ENCODE measurements at regions not wholly inside any gene's neighbourhood (a gene's known extent, or its start where the extent isn't known, plus 50 kb on each side); places are given as distances from the start of the nearest gene placed in this dataset.

DNA sequence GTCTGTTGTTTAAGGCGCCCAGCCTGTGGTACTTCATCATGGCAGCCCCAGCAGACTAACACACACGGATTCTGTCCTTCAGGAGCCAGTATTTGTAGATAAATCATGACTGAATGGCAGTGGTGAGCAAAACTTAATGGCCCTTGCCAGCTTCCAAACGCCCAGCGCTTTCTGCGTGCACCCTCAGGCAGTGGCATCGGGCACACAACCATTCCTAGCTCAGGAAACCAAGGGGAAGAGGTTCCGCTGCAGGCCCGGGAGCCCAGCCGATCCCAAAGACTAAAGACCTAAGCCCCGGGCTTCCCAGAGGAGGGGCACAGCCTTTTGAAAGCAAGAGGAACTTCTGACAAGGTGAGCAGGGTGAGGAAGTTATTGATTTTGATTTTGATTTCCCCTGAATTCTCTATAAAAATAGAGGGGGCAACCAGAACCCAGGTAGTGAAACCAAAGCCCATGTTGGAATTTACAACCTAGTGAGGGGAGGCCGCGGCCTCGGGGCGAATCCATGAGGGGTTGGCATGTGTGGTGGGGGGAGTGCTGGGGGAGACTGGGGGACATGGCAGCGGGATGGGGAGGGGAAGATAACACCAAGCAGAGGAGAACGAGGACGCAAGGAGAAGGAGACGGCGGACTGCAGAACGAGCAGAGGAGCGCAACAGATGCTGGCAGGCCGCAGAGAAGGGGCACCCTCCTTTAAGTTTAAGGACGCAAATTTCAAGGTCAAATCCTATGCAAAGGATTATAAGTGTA lies 79.9 kb upstream of the SEPTIN5 start:
- Histone ChIP-seq H2AK5ac (ENCODE audit: low read length) (no peak overlapping the region), H3K23ac (ENCODE audit: low read length) (no peak overlapping the region), H3K4ac (ENCODE audit: low read depth, low read length) (no peak overlapping the region), H4K5ac (ENCODE audit: low read length) (no peak overlapping the region), H2BK5ac (ENCODE audit: low read length) (no peak overlapping the region), H3K27me3 (ENCODE audit: insufficient read depth, low read length, poor library complexity) (no peaks in the 10 kb centered on the region), H4K8ac (ENCODE audit: low read depth, low read length) (no peak overlapping the region), H3K27ac (ENCODE audit: low read depth, low read length) (no peak overlapping the region), H3K18ac (ENCODE audit: low read length) (no peak overlapping the region), H2BK120ac (ENCODE audit: low read depth, low read length) (no peak overlapping the region), H3K4me1 (ENCODE audit: control insufficient read depth, low read depth, low read length) (no peaks in the 10 kb centered on the region), H3K4me3 (ENCODE audit: low read length) (no peak overlapping the region), H3K79me1 (ENCODE audit: low read length) (no peaks in the 10 kb centered on the region), H3K56ac (ENCODE audit: low read length) (no peak overlapping the region), H2BK15ac (replicated peaks; ENCODE audit: low read depth) (no peak overlapping the region), H3K4me2 (ENCODE audit: low read length) (no peak overlapping the region), H3K79me2 (ENCODE audit: control insufficient read depth, insufficient read depth, low read length) (no peaks in the 10 kb centered on the region), H3K36me3 (ENCODE audit: control insufficient read depth, insufficient read depth, low read length) (no peaks in the 10 kb centered on the region), H3K9ac (ENCODE audit: low read length) (no peak overlapping the region)
- DNase-seq: no peak
- WGBS (ENCODE audit: extremely low coverage, insufficient coverage, low lambda C conversion rate): no CpG with 5 or more reads among the region's 23 CpGs

DNA sequence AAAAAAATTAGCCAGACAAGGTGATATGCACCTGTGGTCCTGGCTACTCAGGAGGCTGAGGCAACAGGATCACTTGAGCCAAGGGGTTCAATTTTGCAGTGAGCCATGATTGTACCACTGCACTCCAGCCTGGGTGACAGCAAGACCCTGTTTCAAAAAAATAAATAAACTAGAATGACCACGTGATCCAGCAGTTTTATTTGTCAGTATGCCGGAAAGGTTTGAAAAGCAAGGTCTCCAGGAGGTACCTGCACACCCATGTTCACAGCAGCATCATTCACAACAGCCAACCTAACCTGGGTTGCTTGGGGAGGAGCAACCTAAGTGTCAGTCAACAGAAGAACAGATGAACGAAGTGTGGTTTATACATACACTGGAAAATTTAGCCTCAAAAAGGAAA lies 78.7 kb upstream of the SEPTIN5 start:
- Histone ChIP-seq H3K79me1 (ENCODE audit: low read length) (no peaks in the 10 kb centered on the region), H3K27me3 (ENCODE audit: insufficient read depth, low read length, poor library complexity) (no peaks in the 10 kb centered on the region), H3K36me3 (ENCODE audit: control insufficient read depth, insufficient read depth, low read length) (no peaks in the 10 kb centered on the region), H2BK15ac (replicated peaks; ENCODE audit: low read depth) (no peak overlapping the region), H2AK5ac (ENCODE audit: low read length) (no peak overlapping the region), H2BK5ac (ENCODE audit: low read length) (no peak overlapping the region), H3K4me2 (ENCODE audit: low read length) (no peak overlapping the region), H3K27ac (ENCODE audit: low read depth, low read length) (no peak overlapping the region), H3K4me3 (ENCODE audit: low read length) (no peak overlapping the region), H3K4me1 (ENCODE audit: control insufficient read depth, low read depth, low read length) (no peaks in the 10 kb centered on the region), H4K8ac (ENCODE audit: low read depth, low read length) (no peak overlapping the region), H3K9ac (ENCODE audit: low read length) (no peak overlapping the region), H4K5ac (ENCODE audit: low read length) (no peak overlapping the region), H3K4ac (ENCODE audit: low read depth, low read length) (no peak overlapping the region), H2BK120ac (ENCODE audit: low read depth, low read length) (no peak overlapping the region), H3K79me2 (ENCODE audit: control insufficient read depth, insufficient read depth, low read length) (no peaks in the 10 kb centered on the region), H3K23ac (ENCODE audit: low read length) (no peak overlapping the region), H3K56ac (ENCODE audit: low read length) (no peak overlapping the region), H3K18ac (ENCODE audit: low read length) (no peak overlapping the region)
- WGBS (ENCODE audit: extremely low coverage, insufficient coverage, low lambda C conversion rate): no CpG with 5 or more reads among the region's 3 CpGs
- no peak for DNase-seq

DNA sequence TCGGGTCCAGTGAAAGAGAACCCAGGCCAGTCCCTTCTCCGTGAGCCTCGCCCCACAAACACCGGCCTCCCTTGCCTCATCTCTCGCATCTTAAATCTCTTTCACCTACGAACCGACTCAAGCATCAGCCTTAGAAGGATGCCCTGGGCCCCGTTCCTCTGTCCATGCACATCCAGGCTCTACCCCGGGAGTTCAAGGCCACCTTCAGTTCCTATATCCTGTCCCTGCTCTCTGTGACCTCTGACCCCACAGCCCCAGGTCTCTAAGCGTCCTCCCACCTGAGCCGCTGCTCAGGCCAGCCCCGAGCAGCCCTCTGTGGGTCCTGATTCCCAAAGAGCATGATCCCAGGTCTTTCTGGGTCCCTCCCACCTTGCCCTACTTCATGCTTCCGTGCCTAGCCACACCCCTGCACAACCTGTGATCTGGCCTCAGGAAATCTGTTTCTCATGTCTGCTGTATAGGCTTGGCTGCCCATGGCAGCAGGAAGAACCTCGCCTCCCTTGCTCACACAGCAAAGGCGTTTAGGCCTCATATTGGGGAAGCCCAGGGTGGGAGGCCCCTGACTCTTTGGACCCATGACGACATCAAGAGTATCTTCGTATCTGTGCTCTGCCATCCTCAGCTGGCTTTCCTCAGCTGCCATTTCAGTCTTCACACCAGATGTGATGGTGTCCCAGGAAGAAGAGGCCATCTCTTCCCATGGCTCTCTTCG lies 77.5 kb upstream of the SEPTIN5 start:
- Histone ChIP-seq H2AK5ac (ENCODE audit: low read length) (no peak overlapping the region), H4K5ac (ENCODE audit: low read length) (no peak overlapping the region), H4K8ac (ENCODE audit: low read depth, low read length) (no peak overlapping the region), H3K27ac (ENCODE audit: low read depth, low read length) (no peak overlapping the region), H3K36me3 (ENCODE audit: control insufficient read depth, insufficient read depth, low read length) (no peaks in the 10 kb centered on the region), H2BK120ac (ENCODE audit: low read depth, low read length) (no peak overlapping the region), H3K4ac (ENCODE audit: low read depth, low read length) (no peak overlapping the region), H3K4me2 (ENCODE audit: low read length) (no peak overlapping the region), H3K27me3 (ENCODE audit: insufficient read depth, low read length, poor library complexity) (no peaks in the 10 kb centered on the region), H3K79me1 (ENCODE audit: low read length) (no peaks in the 10 kb centered on the region), H3K18ac (ENCODE audit: low read length) (no peak overlapping the region), H3K9ac (ENCODE audit: low read length) (no peak overlapping the region), H3K79me2 (ENCODE audit: control insufficient read depth, insufficient read depth, low read length) (no peaks in the 10 kb centered on the region), H3K23ac (ENCODE audit: low read length) (no peak overlapping the region), H3K56ac (ENCODE audit: low read length) (no peak overlapping the region), H2BK15ac (replicated peaks; ENCODE audit: low read depth) (no peak overlapping the region), H3K4me1 (ENCODE audit: control insufficient read depth, low read depth, low read length) (no peaks in the 10 kb centered on the region), H3K4me3 (ENCODE audit: low read length) (no peak overlapping the region), H2BK5ac (ENCODE audit: low read length) (no peak overlapping the region)
- WGBS (ENCODE audit: extremely low coverage, insufficient coverage, low lambda C conversion rate): 100% methylated on average over 4 of the region's 18 CpGs
- DNase-seq: no peak

DNA sequence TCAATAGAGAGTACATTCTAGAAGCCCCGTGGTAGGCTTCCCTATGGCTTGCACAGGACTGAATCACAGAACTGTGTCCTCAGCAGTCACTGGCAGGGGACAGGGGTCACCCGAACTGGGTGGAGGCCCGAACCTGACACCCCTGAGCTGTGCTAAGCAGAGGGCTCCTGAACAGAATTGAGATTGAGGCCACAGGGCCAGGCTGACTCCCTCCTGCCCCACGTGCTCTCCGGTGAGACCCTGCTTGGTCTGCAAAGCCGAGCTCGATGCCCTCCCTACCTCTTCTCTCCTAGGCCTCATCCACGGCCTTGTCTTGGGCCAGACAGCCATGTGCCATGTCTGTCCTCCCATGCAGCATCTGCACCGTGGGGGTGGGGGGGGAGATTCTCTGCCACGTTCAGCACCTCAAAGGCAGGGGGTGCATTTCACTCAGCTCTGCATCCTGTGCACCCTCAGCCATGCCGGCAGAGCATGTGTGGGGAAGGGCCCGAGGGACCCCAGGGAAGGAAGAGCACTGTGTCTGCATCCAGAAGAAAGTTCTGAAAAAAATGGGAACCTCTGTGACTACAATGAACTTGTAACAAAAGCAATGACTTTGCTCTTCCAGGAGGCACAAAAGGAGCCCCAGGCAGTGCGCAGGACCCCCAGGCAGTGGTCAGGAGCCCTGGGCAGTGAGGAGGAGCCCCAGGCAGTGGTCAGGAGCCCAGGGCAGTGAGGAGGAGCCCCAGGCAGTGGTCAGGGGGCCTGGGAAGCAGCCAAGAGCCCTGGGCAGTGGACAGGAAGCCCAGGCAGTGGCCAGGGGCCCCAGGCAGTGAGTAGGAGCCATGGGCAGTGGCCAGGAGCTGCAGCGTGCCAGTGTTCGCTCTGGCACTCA lies 76.7 kb upstream of the SEPTIN5 start:
- Histone ChIP-seq H3K27me3 (ENCODE audit: insufficient read depth, low read length, poor library complexity) (no peaks in the 10 kb centered on the region), H3K36me3 (ENCODE audit: control insufficient read depth, insufficient read depth, low read length) (no peaks in the 10 kb centered on the region), H3K9ac (ENCODE audit: low read length) (no peak overlapping the region), H4K8ac (ENCODE audit: low read depth, low read length) (no peak overlapping the region), H2BK5ac (ENCODE audit: low read length) (no peak overlapping the region), H3K4me1 (ENCODE audit: control insufficient read depth, low read depth, low read length) (no peaks in the 10 kb centered on the region), H3K23ac (ENCODE audit: low read length) (no peak overlapping the region), H3K4me3 (ENCODE audit: low read length) (no peak overlapping the region), H3K79me2 (ENCODE audit: control insufficient read depth, insufficient read depth, low read length) (no peaks in the 10 kb centered on the region), H3K79me1 (ENCODE audit: low read length) (no peaks in the 10 kb centered on the region), H3K56ac (ENCODE audit: low read length) (no peak overlapping the region), H2AK5ac (ENCODE audit: low read length) (no peak overlapping the region), H4K5ac (ENCODE audit: low read length) (no peak overlapping the region), H3K18ac (ENCODE audit: low read length) (no peak overlapping the region), H3K27ac (ENCODE audit: low read depth, low read length) (no peak overlapping the region), H3K4ac (ENCODE audit: low read depth, low read length) (no peak overlapping the region), H3K4me2 (ENCODE audit: low read length) (no peak overlapping the region), H2BK15ac (replicated peaks; ENCODE audit: low read depth) (no peak overlapping the region), H2BK120ac (ENCODE audit: low read depth, low read length) (no peak overlapping the region)
- DNase-seq: no peak
- WGBS (ENCODE audit: extremely low coverage, insufficient coverage, low lambda C conversion rate): no CpG with 5 or more reads among the region's 15 CpGs

DNA sequence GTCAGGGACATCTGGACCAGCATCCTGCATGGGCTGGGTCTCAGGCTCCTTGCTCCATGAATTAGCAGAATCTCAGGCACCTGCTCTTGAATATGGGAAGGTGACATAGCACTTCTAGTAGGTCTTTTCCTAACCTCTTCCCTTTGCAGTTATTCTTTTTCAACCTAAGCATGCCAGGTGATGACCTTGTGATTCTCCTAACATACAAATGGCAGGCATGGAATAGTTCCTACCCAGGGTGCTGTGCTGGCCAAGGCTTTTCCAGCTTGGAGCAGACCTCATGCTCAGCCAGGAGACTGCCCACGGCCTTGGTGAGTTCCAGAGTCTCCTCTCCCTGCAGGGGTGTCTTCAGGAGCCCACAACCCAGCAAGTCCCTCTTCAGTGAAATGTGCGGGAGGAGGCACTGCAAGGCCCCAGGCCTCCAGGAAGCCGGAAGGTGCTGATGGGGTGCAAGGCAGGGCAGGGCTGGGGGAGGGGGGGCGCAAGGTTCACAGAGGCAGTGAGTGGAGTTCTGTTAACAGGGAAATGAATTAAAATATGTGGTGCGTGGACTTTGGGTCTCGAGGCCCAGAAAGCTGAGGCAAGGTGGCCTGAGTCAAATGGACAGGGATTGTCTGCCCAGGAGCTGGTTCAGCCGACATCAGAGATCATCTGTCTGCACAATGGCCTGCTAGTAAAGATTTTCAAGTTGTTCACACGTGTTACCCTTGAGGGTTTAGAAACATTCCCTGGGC lies 75.9 kb upstream of the SEPTIN5 start:
- Histone ChIP-seq H3K27me3 (ENCODE audit: insufficient read depth, low read length, poor library complexity) (no peaks in the 10 kb centered on the region), H3K4me1 (ENCODE audit: control insufficient read depth, low read depth, low read length) (no peaks in the 10 kb centered on the region)

More for the DNA sequence above, 75.9 kb upstream of the SEPTIN5 start:
- Histone ChIP-seq H2BK15ac (replicated peaks; ENCODE audit: low read depth) (no peak overlapping the region), H3K79me2 (ENCODE audit: control insufficient read depth, insufficient read depth, low read length) (no peaks in the 10 kb centered on the region), H3K79me1 (ENCODE audit: low read length) (no peaks in the 10 kb centered on the region), H3K36me3 (ENCODE audit: control insufficient read depth, insufficient read depth, low read length) (no peaks in the 10 kb centered on the region), H4K8ac (ENCODE audit: low read depth, low read length) (no peak overlapping the region), H3K4me2 (ENCODE audit: low read length) (no peak overlapping the region), H3K27ac (ENCODE audit: low read depth, low read length) (no peak overlapping the region), H3K18ac (ENCODE audit: low read length) (no peak overlapping the region), H3K9ac (ENCODE audit: low read length) (no peak overlapping the region), H2BK5ac (ENCODE audit: low read length) (no peak overlapping the region), H3K4me3 (ENCODE audit: low read length) (no peak overlapping the region), H4K5ac (ENCODE audit: low read length) (no peak overlapping the region), H3K23ac (ENCODE audit: low read length) (no peak overlapping the region), H3K56ac (ENCODE audit: low read length) (no peak overlapping the region), H3K4ac (ENCODE audit: low read depth, low read length) (no peak overlapping the region), H2BK120ac (ENCODE audit: low read depth, low read length) (no peak overlapping the region), H2AK5ac (ENCODE audit: low read length) (no peak overlapping the region)
- WGBS (ENCODE audit: extremely low coverage, insufficient coverage, low lambda C conversion rate): no CpG with 5 or more reads among the region's 8 CpGs
- no peak for DNase-seq

Measured in mesendoderm (in vitro differentiated cells).